ENCODE measurements at regions not wholly inside any gene's neighbourhood (a gene's known extent, or its start where the extent isn't known, plus 50 kb on each side); places are given as distances from the start of the nearest gene placed in this dataset.

DNA sequence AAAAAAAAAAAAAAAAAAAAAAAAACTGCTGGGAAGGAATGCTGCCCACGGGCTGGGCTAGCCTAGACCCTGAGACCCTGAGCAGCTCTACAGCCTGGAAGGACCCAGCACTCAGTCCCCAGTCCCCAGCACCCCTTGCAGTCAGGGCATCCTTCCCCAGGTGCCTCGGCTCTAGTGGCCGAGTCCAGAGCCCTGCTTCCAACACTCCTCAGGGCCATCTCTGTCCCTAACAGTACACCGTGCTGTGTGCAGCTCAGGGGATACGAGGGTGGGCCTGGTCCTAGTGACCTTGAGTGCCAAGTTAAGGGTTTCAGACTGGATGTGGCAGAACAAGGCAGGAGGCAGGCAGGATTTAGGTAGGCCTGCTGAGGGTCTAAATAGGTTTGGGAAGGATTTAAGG, 50.2 kb upstream of the LRP8 start:
- DNase-seq (ENCODE audit: low read depth): no peak
- TF ChIP-seq, protein P1, sequence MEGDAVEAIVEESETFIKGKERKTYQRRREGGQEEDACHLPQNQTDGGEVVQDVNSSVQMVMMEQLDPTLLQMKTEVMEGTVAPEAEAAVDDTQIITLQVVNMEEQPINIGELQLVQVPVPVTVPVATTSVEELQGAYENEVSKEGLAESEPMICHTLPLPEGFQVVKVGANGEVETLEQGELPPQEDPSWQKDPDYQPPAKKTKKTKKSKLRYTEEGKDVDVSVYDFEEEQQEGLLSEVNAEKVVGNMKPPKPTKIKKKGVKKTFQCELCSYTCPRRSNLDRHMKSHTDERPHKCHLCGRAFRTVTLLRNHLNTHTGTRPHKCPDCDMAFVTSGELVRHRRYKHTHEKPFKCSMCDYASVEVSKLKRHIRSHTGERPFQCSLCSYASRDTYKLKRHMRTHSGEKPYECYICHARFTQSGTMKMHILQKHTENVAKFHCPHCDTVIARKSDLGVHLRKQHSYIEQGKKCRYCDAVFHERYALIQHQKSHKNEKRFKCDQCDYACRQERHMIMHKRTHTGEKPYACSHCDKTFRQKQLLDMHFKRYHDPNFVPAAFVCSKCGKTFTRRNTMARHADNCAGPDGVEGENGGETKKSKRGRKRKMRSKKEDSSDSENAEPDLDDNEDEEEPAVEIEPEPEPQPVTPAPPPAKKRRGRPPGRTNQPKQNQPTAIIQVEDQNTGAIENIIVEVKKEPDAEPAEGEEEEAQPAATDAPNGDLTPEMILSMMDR (IDR thresholded peaks at IDR 0.05; ENCODE audit: control insufficient read depth, extremely low read depth, insufficient read depth): no peak
- H3K4me3 ChIP-seq (ENCODE audit: low read depth, low read length): no peak overlapping the region

DNA sequence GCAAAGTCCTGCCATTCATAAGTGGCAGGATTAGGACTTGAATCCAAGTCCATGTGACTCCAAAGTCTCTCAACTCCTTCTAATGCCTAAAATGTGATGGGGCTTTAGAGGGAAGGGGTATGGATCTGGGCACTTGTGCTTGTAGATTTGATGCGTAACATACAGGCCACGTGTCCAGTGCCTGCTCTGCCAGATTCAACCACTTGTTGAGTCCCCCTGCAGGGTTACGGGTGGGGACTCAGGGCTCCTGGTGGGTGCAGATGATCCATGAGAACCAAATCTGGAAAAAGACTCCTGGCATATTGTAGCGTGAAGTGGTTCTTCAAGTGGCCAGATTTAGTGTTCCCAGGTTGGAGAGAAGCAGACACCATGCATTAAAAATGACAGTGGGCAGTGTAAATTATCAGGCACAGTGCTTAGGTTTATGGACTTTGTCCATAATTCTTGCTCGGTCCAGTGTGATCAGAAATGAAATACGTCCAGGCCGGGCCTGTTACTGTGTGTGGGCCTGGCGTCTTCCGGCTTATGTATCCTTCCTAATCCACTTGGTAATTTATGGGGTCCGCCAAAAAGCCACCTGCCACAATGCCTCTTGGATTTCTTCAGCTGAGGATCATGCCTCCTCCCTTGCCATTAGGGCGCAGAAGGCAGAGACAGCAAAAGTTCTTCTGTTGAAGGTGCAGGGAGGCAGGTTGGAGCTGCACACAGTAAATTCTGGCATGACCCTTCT, 51.2 kb upstream of the LRP8 start:
- TF ChIP-seq, protein P1 (IDR thresholded peaks at IDR 0.05; ENCODE audit: control insufficient read depth, extremely low read depth, insufficient read depth): no peak
- no peak overlapping the region for H3K4me3 ChIP-seq (ENCODE audit: low read depth, low read length)
- DNase-seq (ENCODE audit: low read depth): no peak

DNA sequence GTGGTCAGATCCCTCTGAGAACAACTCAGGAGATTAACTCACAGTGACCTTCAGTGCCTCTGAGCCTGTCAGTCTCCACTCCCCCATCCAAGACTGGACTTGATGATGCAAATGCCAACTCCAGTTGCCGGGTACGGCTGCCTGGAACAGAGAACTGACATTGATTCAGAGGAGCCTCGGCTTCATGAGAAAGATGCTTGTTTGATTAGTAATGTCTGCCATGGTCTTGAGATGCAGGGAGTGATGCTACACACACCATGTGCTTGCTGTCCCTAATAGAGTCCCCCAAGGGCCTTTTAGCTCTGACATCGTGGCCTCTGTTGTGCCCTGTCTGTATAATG, 51.8 kb upstream of the LRP8 start:
- TF ChIP-seq, protein P1 (IDR thresholded peaks at IDR 0.05; ENCODE audit: control insufficient read depth, extremely low read depth, insufficient read depth): no peak
- no peak overlapping the region for H3K4me3 ChIP-seq (ENCODE audit: low read depth, low read length)
- DNase-seq (ENCODE audit: low read depth): no peak

DNA sequence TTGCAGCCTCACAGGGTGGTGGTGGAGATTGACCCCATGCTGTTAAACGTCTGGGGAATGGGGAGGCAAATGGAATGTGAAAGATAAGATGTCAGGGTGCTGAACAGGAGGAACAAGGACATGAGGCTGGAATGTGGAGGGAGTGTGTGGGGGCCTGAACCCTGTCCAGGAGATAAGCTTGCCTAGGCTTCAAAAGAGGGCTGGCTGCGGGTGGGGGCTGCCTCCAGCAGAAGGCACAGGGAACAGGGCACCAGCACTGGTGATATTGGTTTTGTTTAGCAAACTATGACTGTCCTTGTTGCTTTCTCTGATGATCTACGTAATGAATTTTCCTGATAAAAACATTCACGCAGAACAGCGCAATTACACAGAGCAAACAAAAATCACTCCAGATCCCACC, 52.4 kb upstream of the LRP8 start:
- TF ChIP-seq, protein P1 (IDR thresholded peaks at IDR 0.05; ENCODE audit: control insufficient read depth, extremely low read depth, insufficient read depth): no peak
- DNase-seq (ENCODE audit: low read depth): no peak
- H3K4me3 ChIP-seq (ENCODE audit: low read depth, low read length): no peak overlapping the region

DNA sequence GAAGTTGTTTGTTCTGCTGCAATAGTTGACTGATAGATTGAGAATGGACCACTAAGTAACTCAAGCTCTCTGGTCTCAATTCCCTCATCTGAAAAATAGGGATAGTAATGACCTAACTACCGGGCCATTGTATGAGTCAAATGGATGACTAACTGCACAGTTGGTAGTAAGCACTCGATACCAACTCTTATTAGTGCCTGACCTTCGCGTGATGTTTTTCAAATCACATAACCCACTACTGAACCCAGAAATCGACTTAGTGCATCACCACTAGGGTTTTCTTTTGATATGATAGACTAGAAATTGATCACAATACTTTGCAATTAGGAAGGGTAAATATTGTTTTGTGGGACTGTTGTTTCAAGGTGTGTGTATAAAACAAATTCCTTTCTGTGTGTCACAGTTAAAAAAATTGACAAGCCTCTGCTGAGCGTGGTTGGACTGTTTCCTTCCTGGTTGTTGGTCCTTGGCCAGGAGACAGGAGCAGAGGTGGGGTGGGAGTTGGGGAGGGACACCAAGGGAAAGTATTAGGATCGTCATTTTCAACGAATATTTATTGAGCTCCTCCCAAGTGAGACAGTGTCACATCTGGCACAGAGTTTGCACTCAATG, 54.0 kb upstream of the LRP8 start:
- DNase-seq (ENCODE audit: low read depth): no peak
- TF ChIP-seq, protein P1 (IDR thresholded peaks at IDR 0.05; ENCODE audit: control insufficient read depth, extremely low read depth, insufficient read depth): no peak
- no peak overlapping the region for H3K4me3 ChIP-seq (ENCODE audit: low read depth, low read length)

DNA sequence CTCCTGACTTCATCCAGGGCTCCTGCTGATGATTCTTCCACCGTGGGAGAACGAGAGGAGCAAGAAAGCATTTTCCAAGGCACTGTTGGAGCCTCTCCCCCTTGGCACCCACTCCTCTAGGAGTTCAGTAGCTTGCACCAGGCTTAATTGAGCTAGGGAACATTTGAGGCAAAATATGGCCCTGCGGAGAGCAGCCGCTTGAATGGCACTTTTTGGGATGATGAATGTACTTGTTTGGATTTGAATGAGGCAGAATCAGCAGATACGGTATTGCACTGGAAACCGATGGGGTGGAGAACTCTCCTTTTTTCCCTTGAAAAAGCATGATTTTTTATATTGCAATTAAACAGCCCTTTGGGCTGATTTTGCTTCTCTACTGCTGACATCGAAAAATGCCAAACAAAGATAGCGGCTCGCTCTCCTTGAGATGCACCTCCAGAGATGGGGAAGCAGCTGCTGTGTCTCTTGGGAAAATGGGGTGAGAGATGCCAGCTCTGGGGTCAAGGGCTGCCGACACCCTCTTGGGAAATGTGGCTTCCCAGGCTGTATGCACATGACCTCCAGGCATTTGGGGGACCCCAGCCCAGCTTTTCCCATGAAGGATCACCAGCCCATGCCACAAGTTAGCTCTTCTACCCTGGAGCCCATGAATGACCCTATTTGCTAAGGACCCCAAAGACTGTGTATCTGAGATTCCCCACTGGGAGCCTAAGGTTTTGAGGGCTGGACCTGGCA, 55.4 kb upstream of the LRP8 start:
- TF ChIP-seq, protein P1 (IDR thresholded peaks at IDR 0.05; ENCODE audit: control insufficient read depth, extremely low read depth, insufficient read depth): no peak
- DNase-seq (ENCODE audit: low read depth): no peak
- no peak overlapping the region for H3K4me3 ChIP-seq (ENCODE audit: low read depth, low read length)
